ENCODE measurements at regions not wholly inside any gene's neighbourhood (a gene's known extent, or its start where the extent isn't known, plus 50 kb on each side); places are given as distances from the start of the nearest gene placed in this dataset.
"Not testable (repeated sequence)": the region's sequence is repeated elsewhere in the genome, so short reads cannot be mapped to it uniquely, and the experiment has no call there.

DNA sequence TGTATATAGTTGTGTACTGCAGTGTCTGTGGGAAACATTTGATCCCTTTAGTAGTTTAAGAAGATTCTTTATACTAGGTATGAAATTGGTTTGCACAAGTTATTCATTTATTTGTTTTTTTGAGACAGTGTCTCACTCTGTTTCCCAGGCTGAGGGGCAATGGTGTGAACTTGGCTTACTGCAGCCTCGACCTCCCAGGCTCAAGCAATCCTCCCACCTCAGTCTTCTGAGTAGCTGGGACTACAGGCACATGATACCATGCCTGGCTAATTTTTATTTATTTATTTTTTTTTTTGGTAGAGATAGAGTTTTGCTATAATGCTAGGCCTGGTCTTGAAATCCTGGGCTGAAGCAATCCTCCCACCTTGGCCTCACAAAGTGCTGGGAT is 209.4 kb downstream of the RASSF9 start:
- peak overlapping the region; percentile 24 for H3K4me3 Mint-ChIP-seq (ENCODE audit: low read depth, unreplicated experiment)
- H3K9me3 Mint-ChIP-seq (ENCODE audit: low read depth, unreplicated experiment) = peaks cover 3% of the 10 kb centered on the region
- intact Hi-C loops (cut with micrococcal nuclease; ENCODE audit: unreplicated experiment) = loop anchor here (5.0 kb wide), 1 partner anchor 51 kb away; no protein-coding TSS in a partner anchor
- no peak for DNase-seq
- peaks cover 5% of the 10 kb centered on the region for H3K36me3 Mint-ChIP-seq (ENCODE audit: insufficient read depth, unreplicated experiment)
- TF ChIP-seq, protein P1, sequence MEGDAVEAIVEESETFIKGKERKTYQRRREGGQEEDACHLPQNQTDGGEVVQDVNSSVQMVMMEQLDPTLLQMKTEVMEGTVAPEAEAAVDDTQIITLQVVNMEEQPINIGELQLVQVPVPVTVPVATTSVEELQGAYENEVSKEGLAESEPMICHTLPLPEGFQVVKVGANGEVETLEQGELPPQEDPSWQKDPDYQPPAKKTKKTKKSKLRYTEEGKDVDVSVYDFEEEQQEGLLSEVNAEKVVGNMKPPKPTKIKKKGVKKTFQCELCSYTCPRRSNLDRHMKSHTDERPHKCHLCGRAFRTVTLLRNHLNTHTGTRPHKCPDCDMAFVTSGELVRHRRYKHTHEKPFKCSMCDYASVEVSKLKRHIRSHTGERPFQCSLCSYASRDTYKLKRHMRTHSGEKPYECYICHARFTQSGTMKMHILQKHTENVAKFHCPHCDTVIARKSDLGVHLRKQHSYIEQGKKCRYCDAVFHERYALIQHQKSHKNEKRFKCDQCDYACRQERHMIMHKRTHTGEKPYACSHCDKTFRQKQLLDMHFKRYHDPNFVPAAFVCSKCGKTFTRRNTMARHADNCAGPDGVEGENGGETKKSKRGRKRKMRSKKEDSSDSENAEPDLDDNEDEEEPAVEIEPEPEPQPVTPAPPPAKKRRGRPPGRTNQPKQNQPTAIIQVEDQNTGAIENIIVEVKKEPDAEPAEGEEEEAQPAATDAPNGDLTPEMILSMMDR (IDR thresholded peaks at IDR 0.05; ENCODE audit: unreplicated experiment) = no peak
- BruUV-seq (replicated peaks) = no TSS peak
- no peaks in the 10 kb centered on the region for H3K27me3 Mint-ChIP-seq (ENCODE audit: unreplicated experiment)
- peak overlapping the region; percentile 97 for H3K27ac Mint-ChIP-seq (ENCODE audit: unreplicated experiment)
- peaks cover 25% of the 10 kb centered on the region for H3K4me1 Mint-ChIP-seq (ENCODE audit: low read depth, unreplicated experiment)
- CTCF ChIA-PET = interaction anchor here (1.0 kb wide), 2 partner anchors 12 to 59 kb away, joined by 3 read pairs; no protein-coding TSS in a partner anchor

GRCh38 chr12:85627584-85627983 is 208.6 kb downstream of the RASSF9 start:
- Mint-ChIP-seq H3K9me3 (ENCODE audit: low read depth, unreplicated experiment) (peaks cover 3% of the 10 kb centered on the region), H3K27me3 (ENCODE audit: unreplicated experiment) (no peaks in the 10 kb centered on the region), H3K4me1 (ENCODE audit: low read depth, unreplicated experiment) (peaks cover 25% of the 10 kb centered on the region), H3K27ac (ENCODE audit: unreplicated experiment) (peak overlapping the region; percentile 72), H3K4me3 (ENCODE audit: low read depth, unreplicated experiment) (no peak overlapping the region), H3K36me3 (ENCODE audit: insufficient read depth, unreplicated experiment) (peaks cover 5% of the 10 kb centered on the region)
- TF ChIP-seq, protein P1 (IDR thresholded peaks at IDR 0.05; ENCODE audit: unreplicated experiment) = no peak
- DNase-seq = no peak
- no TSS peak for BruUV-seq (replicated peaks)
- intact Hi-C loops (cut with micrococcal nuclease; ENCODE audit: unreplicated experiment) = loop anchor here (5.0 kb wide), 1 partner anchor 50 kb away; no protein-coding TSS in a partner anchor
- CTCF ChIA-PET = no interaction called here

DNA sequence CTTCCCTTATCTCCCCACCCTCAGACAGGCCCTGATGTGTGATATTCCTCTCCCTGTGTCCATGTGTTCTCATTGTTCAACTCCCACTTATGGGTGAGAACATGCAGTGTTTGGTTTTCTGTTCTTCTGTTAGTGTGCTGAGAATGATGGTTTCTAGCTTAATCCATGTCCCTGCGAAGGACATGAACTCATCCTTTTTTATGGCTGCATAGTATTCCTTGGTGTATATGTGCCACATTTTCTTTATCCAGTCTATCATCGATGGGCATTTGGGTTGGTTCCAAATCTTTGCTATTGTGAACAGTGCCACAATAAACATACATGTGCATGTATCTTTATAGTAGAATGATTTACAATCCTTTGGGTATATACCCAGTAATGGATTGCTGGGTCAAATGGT is 207.6 kb downstream of the RASSF9 start:
- CTCF ChIA-PET = not testable (repeated sequence)
- intact Hi-C loops (cut with micrococcal nuclease; ENCODE audit: unreplicated experiment) = loop anchor here (5.0 kb wide), 1 partner anchor 49 kb away; no protein-coding TSS in a partner anchor

DNA sequence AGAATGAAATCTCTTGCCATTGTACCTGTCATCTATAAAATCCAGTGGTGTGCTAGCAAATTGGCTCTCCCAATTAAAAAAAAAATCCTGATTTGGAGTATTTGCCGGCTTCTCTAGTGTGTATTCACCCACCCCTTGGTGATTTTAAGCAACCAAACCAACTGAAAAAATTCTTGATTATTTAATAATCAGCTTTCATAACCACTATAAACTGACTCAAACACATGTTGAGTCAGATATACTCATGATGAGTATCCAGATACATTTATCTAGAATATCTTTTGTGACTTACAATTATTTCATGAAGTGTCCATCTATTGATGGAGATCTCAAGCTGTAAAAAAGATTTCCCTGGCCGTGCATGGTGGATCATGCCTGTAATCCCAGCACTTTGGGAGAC is 205.4 kb downstream of the RASSF9 start:
- peaks cover 5% of the 10 kb centered on the region for H3K36me3 Mint-ChIP-seq (ENCODE audit: insufficient read depth, unreplicated experiment)
- DNase-seq = no peak
- BruUV-seq (replicated peaks) = no TSS peak
- H3K27ac Mint-ChIP-seq (ENCODE audit: unreplicated experiment) = no peak overlapping the region
- H3K4me3 Mint-ChIP-seq (ENCODE audit: low read depth, unreplicated experiment) = no peak overlapping the region
- peaks cover 20% of the 10 kb centered on the region for H3K4me1 Mint-ChIP-seq (ENCODE audit: low read depth, unreplicated experiment)
- CTCF ChIA-PET = interaction anchor here (0.7 kb wide), 1 partner anchor 72 kb away, joined by 3 read pairs; no protein-coding TSS in a partner anchor
- peaks cover 3% of the 10 kb centered on the region for H3K9me3 Mint-ChIP-seq (ENCODE audit: low read depth, unreplicated experiment)
- intact Hi-C loops (cut with micrococcal nuclease; ENCODE audit: unreplicated experiment) = no loop called here
- TF ChIP-seq, protein P1 (IDR thresholded peaks at IDR 0.05; ENCODE audit: unreplicated experiment) = no peak
- H3K27me3 Mint-ChIP-seq (ENCODE audit: unreplicated experiment) = no peaks in the 10 kb centered on the region

More for the DNA sequence above, 207.6 kb downstream of the RASSF9 start:
- not testable (repeated sequence) for BruUV-seq (replicated peaks); H3K27me3 Mint-ChIP-seq (ENCODE audit: unreplicated experiment); H3K4me3 Mint-ChIP-seq (ENCODE audit: low read depth, unreplicated experiment); H3K27ac Mint-ChIP-seq (ENCODE audit: unreplicated experiment); H3K9me3 Mint-ChIP-seq (ENCODE audit: low read depth, unreplicated experiment); DNase-seq; H3K36me3 Mint-ChIP-seq (ENCODE audit: insufficient read depth, unreplicated experiment)
- H3K4me1 Mint-ChIP-seq (ENCODE audit: low read depth, unreplicated experiment) = peaks cover 25% of the 10 kb centered on the region

- no peak overlapping the region for H3K27ac Mint-ChIP-seq (ENCODE audit: unreplicated experiment)
- intact Hi-C loops (cut with micrococcal nuclease; ENCODE audit: unreplicated experiment) = no loop called here
- TF ChIP-seq, protein P1 (IDR thresholded peaks at IDR 0.05; ENCODE audit: unreplicated experiment) = no peak
- no peaks in the 10 kb centered on the region for H3K36me3 Mint-ChIP-seq (ENCODE audit: insufficient read depth, unreplicated experiment)
- peaks cover 3% of the 10 kb centered on the region for H3K9me3 Mint-ChIP-seq (ENCODE audit: low read depth, unreplicated experiment)
- H3K4me1 Mint-ChIP-seq (ENCODE audit: low read depth, unreplicated experiment) = peaks cover 6% of the 10 kb centered on the region
- no TSS peak for BruUV-seq (replicated peaks)
- CTCF ChIA-PET = interaction anchor here (0.8 kb wide), 1 partner anchor 11 kb away, joined by 3 read pairs; no protein-coding TSS in a partner anchor
- DNase-seq = no peak
- no peak overlapping the region for H3K4me3 Mint-ChIP-seq (ENCODE audit: low read depth, unreplicated experiment)
- H3K27me3 Mint-ChIP-seq (ENCODE audit: unreplicated experiment) = no peaks in the 10 kb centered on the region
Measured at GRCh38 chr12:85632390-85632789, 203.8 kb downstream of the RASSF9 start.

Data from Calu3 (cell line).